Stomach (tissue), 4 donors: ENCODE measurements at regions not wholly inside any gene's neighbourhood (a gene's known extent, or its start where the extent isn't known, plus 50 kb on each side); places are given as distances from the start of the nearest gene placed in this dataset.

Experiments
- POLR2A ChIP-seq, 4 donors: fragments of 450-650 bp; IDR thresholded peaks; one replicate each; pipeline ENCODE4 v1.6.1; 2016; ENCODE audit warnings: antibody characterized with exemption in 4 of 4, control low read depth in 2 of 4, mild to moderate bottlenecking in 1 of 4, moderate library complexity in 1 of 4
- TF ChIP-seq, protein P1 (sequence below), 7 experiments: fragments of 450-650 bp in 4 of 7; fragments of 200-600 bp in 3 of 7; sonication (generic) in 3 of 7; IDR thresholded peaks; one replicate each; pipeline ENCODE4 v1.5.1; 2016 to 2019; ENCODE audit warnings: antibody characterized with exemption in 7 of 7, control low read depth in 2 of 7, mild to moderate bottlenecking in 1 of 7

DNA sequence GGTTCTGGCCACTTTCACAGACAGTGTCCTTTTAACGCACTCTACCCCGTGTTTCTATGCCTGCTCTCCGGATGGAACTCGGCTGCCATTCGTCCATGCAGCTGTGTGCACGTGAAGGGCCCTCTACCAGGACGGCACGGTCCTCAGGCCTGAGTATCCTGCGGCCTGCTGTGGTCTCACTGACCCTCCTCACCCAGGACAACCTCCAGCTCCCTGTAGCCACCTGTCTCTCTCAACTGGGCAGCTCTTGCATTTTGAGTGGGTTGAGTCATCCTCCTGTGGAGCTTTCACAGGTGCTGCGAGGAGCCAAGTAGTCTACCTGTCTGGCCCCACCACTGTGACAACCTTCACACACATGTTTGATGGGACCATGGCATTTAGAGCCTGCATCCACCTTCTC lies 321.7 kb upstream of the TSHZ3 start:
- TF ChIP-seq, protein P1, sequence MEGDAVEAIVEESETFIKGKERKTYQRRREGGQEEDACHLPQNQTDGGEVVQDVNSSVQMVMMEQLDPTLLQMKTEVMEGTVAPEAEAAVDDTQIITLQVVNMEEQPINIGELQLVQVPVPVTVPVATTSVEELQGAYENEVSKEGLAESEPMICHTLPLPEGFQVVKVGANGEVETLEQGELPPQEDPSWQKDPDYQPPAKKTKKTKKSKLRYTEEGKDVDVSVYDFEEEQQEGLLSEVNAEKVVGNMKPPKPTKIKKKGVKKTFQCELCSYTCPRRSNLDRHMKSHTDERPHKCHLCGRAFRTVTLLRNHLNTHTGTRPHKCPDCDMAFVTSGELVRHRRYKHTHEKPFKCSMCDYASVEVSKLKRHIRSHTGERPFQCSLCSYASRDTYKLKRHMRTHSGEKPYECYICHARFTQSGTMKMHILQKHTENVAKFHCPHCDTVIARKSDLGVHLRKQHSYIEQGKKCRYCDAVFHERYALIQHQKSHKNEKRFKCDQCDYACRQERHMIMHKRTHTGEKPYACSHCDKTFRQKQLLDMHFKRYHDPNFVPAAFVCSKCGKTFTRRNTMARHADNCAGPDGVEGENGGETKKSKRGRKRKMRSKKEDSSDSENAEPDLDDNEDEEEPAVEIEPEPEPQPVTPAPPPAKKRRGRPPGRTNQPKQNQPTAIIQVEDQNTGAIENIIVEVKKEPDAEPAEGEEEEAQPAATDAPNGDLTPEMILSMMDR (IDR thresholded peaks at IDR 0.05), result no peak
- TF ChIP-seq POLR2A (IDR thresholded peaks at IDR 0.05), result no peak
